Mesothelial cell of epicardium (in vitro differentiated cells): ENCODE measurements at regions not wholly inside any gene's neighbourhood (a gene's known extent, or its start where the extent isn't known, plus 50 kb on each side); places are given as distances from the start of the nearest gene placed in this dataset.

Source experiments
- DNase-seq, 2 experiments: peaks; one replicate each; pipeline ENCODE4 v3.0.0; 2021; ENCODE audit warnings: low spot score in 2 of 2; ENCODE audit not compliant: unreplicated experiment in 2 of 2
- H3K27ac Mint-ChIP-seq: 2 replicates; pipeline ENCODE4 v1.8.0; 2021; ENCODE audit warnings: mixed read lengths
- H3K27me3 Mint-ChIP-seq: 2 replicates; pipeline ENCODE4 v1.8.0; 2021; ENCODE audit warnings: low read depth, mixed read lengths
- H3K36me3 Mint-ChIP-seq: 2 replicates; pipeline ENCODE4 v1.8.0; 2021; ENCODE audit warnings: mixed read lengths
- H3K4me1 Mint-ChIP-seq: 2 replicates; pipeline ENCODE4 v1.8.0; 2021; ENCODE audit warnings: mixed read lengths
- H3K4me3 Mint-ChIP-seq: 2 replicates; pipeline ENCODE4 v1.8.0; 2021; ENCODE audit warnings: mild to moderate bottlenecking, moderate library complexity, mixed read lengths
- H3K9me3 Mint-ChIP-seq: 2 replicates; pipeline ENCODE4 v1.8.0; 2021; ENCODE audit warnings: mixed read lengths
- CTCF ChIP-seq: fragments of 200-600 bp; sonication (generic); IDR thresholded peaks from one replicate; pipeline ENCODE4 v1.5.0; 2021; ENCODE audit warnings: antibody characterized with exemption; ENCODE audit not compliant: unreplicated experiment

GRCh38 chr1:199856216-199856780, 171.2 kb upstream of the NR5A2 start:
- DNase-seq: no peak
- Mint-ChIP-seq H3K4me1 (peaks cover 14% of the 10 kb centered on the region), H3K27me3 (no peaks in the 10 kb centered on the region), H3K36me3 (no peaks in the 10 kb centered on the region), H3K27ac (no peak overlapping the region), H3K4me3 (no peak overlapping the region), H3K9me3 (no peaks in the 10 kb centered on the region)
- no peak for TF ChIP-seq CTCF

- Mint-ChIP-seq H3K4me3 (no peak overlapping the region), H3K4me1 (peaks cover 14% of the 10 kb centered on the region), H3K9me3 (no peaks in the 10 kb centered on the region), H3K36me3 (no peaks in the 10 kb centered on the region), H3K27me3 (no peaks in the 10 kb centered on the region), H3K27ac (no peak overlapping the region)
- DNase-seq: no peak
- no peak for TF ChIP-seq CTCF
These were observed 170.4 kb upstream of the NR5A2 start for GRCh38 chr1:199857108-199857507.

- Mint-ChIP-seq H3K4me3 (no peak overlapping the region), H3K27ac (no peak overlapping the region), H3K27me3 (no peaks in the 10 kb centered on the region), H3K36me3 (no peaks in the 10 kb centered on the region), H3K4me1 (peaks cover 14% of the 10 kb centered on the region), H3K9me3 (no peaks in the 10 kb centered on the region)
- TF ChIP-seq CTCF: no peak
- DNase-seq: no peak
These were observed 170.0 kb upstream of the NR5A2 start for GRCh38 chr1:199857516-199857915.

GRCh38 chr1:199858171-199858570, 169.3 kb upstream of the NR5A2 start:
- DNase-seq: no peak
- Mint-ChIP-seq H3K36me3 (no peaks in the 10 kb centered on the region), H3K27me3 (no peaks in the 10 kb centered on the region), H3K4me1 (peaks cover 14% of the 10 kb centered on the region), H3K9me3 (no peaks in the 10 kb centered on the region), H3K4me3 (no peak overlapping the region), H3K27ac (no peak overlapping the region)
- TF ChIP-seq CTCF: no peak

GRCh38 chr1:199858856-199859255, 168.7 kb upstream of the NR5A2 start:
- no peaks in the 10 kb centered on the region for H3K27me3 Mint-ChIP-seq

More at GRCh38 chr1:199858856-199859255, 168.7 kb upstream of the NR5A2 start:
- H3K27ac Mint-ChIP-seq: no peak overlapping the region
- DNase-seq: no peak
- H3K36me3 Mint-ChIP-seq: no peaks in the 10 kb centered on the region
- H3K4me3 Mint-ChIP-seq: no peak overlapping the region
- no peaks in the 10 kb centered on the region for H3K9me3 Mint-ChIP-seq
- no peak for TF ChIP-seq CTCF
- peaks cover 14% of the 10 kb centered on the region for H3K4me1 Mint-ChIP-seq
